WTC11 (cell line): ENCODE measurements at regions not wholly inside any gene's neighbourhood (a gene's known extent, or its start where the extent isn't known, plus 50 kb on each side); places are given as distances from the start of the nearest gene placed in this dataset.

ENCODE experiments used
- ATAC-seq: fragments of 200-7000 bp; cut with Tn5 transposase; 2 replicates; pipeline ENCODE4 v1.10.0; 2021; ENCODE audit warnings: mild to moderate bottlenecking, moderate library complexity
- CTCF ChIA-PET: fragments of 300-600 bp; sonication (Branson Sonifier 250); formaldehyde crosslinking; loops from one replicate; lab custom pipeline; 2021; ENCODE audit warnings: antibody characterized with exemption; lab: Charles Lee
- POLR2A ChIA-PET: fragments of 350-600 bp; sonication (Branson Sonifier 250); formaldehyde crosslinking; loops from one replicate; lab custom pipeline; 2021; ENCODE audit warnings: antibody characterized with exemption; lab: Charles Lee
- DNase-seq: peaks from one replicate; pipeline ENCODE4 v3.0.0; 2021; ENCODE audit warnings: low spot score
- H3K27ac Mint-ChIP-seq: 2 replicates; pipeline ENCODE4 v1.8.0; 2021; ENCODE audit warnings: mixed read lengths
- H3K27me3 Mint-ChIP-seq: 2 replicates; pipeline ENCODE4 v1.8.0; 2021; ENCODE audit warnings: low read depth, mild to moderate bottlenecking, moderate library complexity, mixed read lengths
- H3K36me3 Mint-ChIP-seq: 2 replicates; pipeline ENCODE4 v1.8.0; 2021; ENCODE audit warnings: mixed read lengths
- H3K4me1 Mint-ChIP-seq: 2 replicates; pipeline ENCODE4 v1.8.0; 2022; ENCODE audit warnings: mixed read lengths
- H3K4me3 Mint-ChIP-seq: 2 replicates; pipeline ENCODE4 v1.8.0; 2021; ENCODE audit warnings: mild to moderate bottlenecking, moderate library complexity, mixed read lengths
- H3K9me3 Mint-ChIP-seq: 2 replicates; pipeline ENCODE4 v1.8.0; 2021; ENCODE audit warnings: mixed read lengths
- ATF3 ChIP-seq: sonication (generic); formaldehyde crosslinking; conservative IDR thresholded peaks from 2 replicates; pipeline ENCODE4 v1.8.1; 2022; ENCODE audit warnings: mild to moderate bottlenecking, missing genetic modification reagents
- ATF6 ChIP-seq: sonication (generic); formaldehyde crosslinking; IDR thresholded peaks from 2 replicates; pipeline ENCODE4 v1.8.1; 2023; ENCODE audit warnings: mild to moderate bottlenecking, missing genetic modification reagents
- CREM ChIP-seq: sonication (generic); formaldehyde crosslinking; IDR thresholded peaks from 2 replicates; pipeline ENCODE4 v1.8.1; 2022; ENCODE audit warnings: mild to moderate bottlenecking, missing genetic modification reagents, moderate library complexity
- E2F4 ChIP-seq: sonication (generic); formaldehyde crosslinking; IDR thresholded peaks from 2 replicates; pipeline ENCODE4 v1.8.1; 2022; ENCODE audit warnings: low read depth, mild to moderate bottlenecking, moderate library complexity, missing genetic modification reagents, borderline replicate concordance
- ETV6 ChIP-seq: sonication (generic); formaldehyde crosslinking; IDR thresholded peaks from 2 replicates; pipeline ENCODE4 v1.8.1; 2022; ENCODE audit warnings: mild to moderate bottlenecking, missing genetic modification reagents
- FOXJ3 ChIP-seq: sonication (generic); formaldehyde crosslinking; IDR thresholded peaks from 2 replicates; pipeline ENCODE4 v1.9.0; 2021; ENCODE audit warnings: missing genetic modification reagents, mild to moderate bottlenecking, borderline replicate concordance
- FOXP1 ChIP-seq: sonication (generic); formaldehyde crosslinking; IDR thresholded peaks from 2 replicates; pipeline ENCODE4 v1.8.0; 2022; ENCODE audit warnings: missing genetic modification reagents, mild to moderate bottlenecking, moderate library complexity, borderline replicate concordance
- GABPB1 ChIP-seq: sonication (generic); formaldehyde crosslinking; IDR thresholded peaks from 2 replicates; pipeline ENCODE4 v1.8.1; 2023; ENCODE audit warnings: mild to moderate bottlenecking, missing genetic modification reagents
- GTF2I ChIP-seq: fragments of 250-450 bp; sonication (Bioruptor Pico); conservative IDR thresholded peaks from 2 replicates; pipeline ENCODE4 v1.4.0; 2021; ENCODE audit warnings: mild to moderate bottlenecking
- HMGA2 ChIP-seq: fragments of 250-450 bp; sonication (Bioruptor Pico); IDR thresholded peaks from 2 replicates; pipeline ENCODE4 v1.4.0; 2021; ENCODE audit warnings: mild to moderate bottlenecking, moderate library complexity
- HMGXB4 ChIP-seq: sonication (generic); formaldehyde crosslinking; IDR thresholded peaks from 2 replicates; pipeline ENCODE4 v1.8.1; 2023; ENCODE audit warnings: mild to moderate bottlenecking, moderate library complexity, missing genetic modification reagents
- NFATC4 ChIP-seq: fragments of 250-450 bp; sonication (Bioruptor Pico); IDR thresholded peaks from 2 replicates; pipeline ENCODE4 v1.9.0; 2021; ENCODE audit warnings: mild to moderate bottlenecking
- NFE2L1 ChIP-seq: sonication (generic); formaldehyde crosslinking; IDR thresholded peaks from 2 replicates; pipeline ENCODE4 v1.8.1; 2023; ENCODE audit warnings: missing genetic modification reagents
- NR2C2 ChIP-seq: sonication (generic); formaldehyde crosslinking; IDR thresholded peaks from 2 replicates; pipeline ENCODE4 v1.8.0; 2022; ENCODE audit warnings: mild to moderate bottlenecking, missing genetic modification reagents
- RELA ChIP-seq: sonication (generic); formaldehyde crosslinking; IDR thresholded peaks from 2 replicates; pipeline ENCODE4 v1.8.1; 2022; ENCODE audit warnings: missing genetic modification reagents, mild to moderate bottlenecking, borderline replicate concordance
- SOX15 ChIP-seq: fragments of 250-450 bp; sonication (Bioruptor Pico); IDR thresholded peaks from 2 replicates; pipeline ENCODE4 v1.9.0; 2021; ENCODE audit warnings: mild to moderate bottlenecking
- TEAD1 ChIP-seq: sonication (generic); formaldehyde crosslinking; IDR thresholded peaks from 2 replicates; pipeline ENCODE4 v1.8.0; 2022; ENCODE audit warnings: mild to moderate bottlenecking, missing genetic modification reagents
- ZNF512 ChIP-seq: sonication (generic); formaldehyde crosslinking; IDR thresholded peaks from 2 replicates; pipeline ENCODE4 v1.8.1; 2022; ENCODE audit warnings: missing genetic modification reagents, borderline replicate concordance
- ZNF532 ChIP-seq: fragments of 250-450 bp; sonication (Bioruptor Pico); IDR thresholded peaks from 2 replicates; pipeline ENCODE4 v1.9.0; 2021; ENCODE audit warnings: mild to moderate bottlenecking, borderline replicate concordance

- TF ChIP-seq ATF6 (CRISPR knock-in tag) (no peak), E2F4 (CRISPR knock-in tag) (no peak), ETV6 (CRISPR knock-in tag) (no peak)
- TF ChIP-seq, all 79 proteins: peak for 0
Observed at GRCh38 chr3:77917225-77917624, 877.3 kb downstream of the ROBO2 start (continued).

- Mint-ChIP-seq H3K4me1 (peaks cover 32% of the 10 kb centered on the region), H3K36me3 (peaks cover 46% of the 10 kb centered on the region), H3K27ac (no peak overlapping the region; the same call in 1 of the 2 replicates), H3K27me3 (peaks cover 10% of the 10 kb centered on the region; the same call in 1 of the 2 replicates), H3K4me3 (no peak overlapping the region), H3K9me3 (peaks cover 48% of the 10 kb centered on the region)
- POLR2A ChIA-PET: no interaction called here
- no peak for DNase-seq
- ATAC-seq: no peak
- TF ChIP-seq HMGA2 (CRISPR knock-in tag) (no peak), ZNF532 (CRISPR knock-in tag) (no peak), NFE2L1 (CRISPR knock-in tag) (no peak), HMGXB4 (CRISPR knock-in tag) (no peak), ATF6 (CRISPR knock-in tag) (no peak), FOXJ3 (CRISPR knock-in tag) (no peak), TEAD1 (CRISPR knock-in tag) (no peak), RELA (CRISPR knock-in tag) (no peak), NR2C2 (CRISPR knock-in tag) (no peak), FOXP1 (no peak), ATF3 (no peak), ZNF512 (no peak), GABPB1 (CRISPR knock-in tag) (no peak), SOX15 (no peak), NFATC4 (CRISPR knock-in tag) (no peak), CREM (CRISPR knock-in tag) (no peak), GTF2I (CRISPR knock-in tag) (no peak)
- CTCF ChIA-PET: no interaction called here
Observed at GRCh38 chr3:77919244-77919643, 879.3 kb downstream of the ROBO2 start.
